OCI-LY1 (cell line): ENCODE measurements at regions not wholly inside any gene's neighbourhood (a gene's known extent, or its start where the extent isn't known, plus 50 kb on each side); places are given as distances from the start of the nearest gene placed in this dataset.

Source experiments
- H2AFZ ChIP-seq: fragments of 200-600 bp; sonication (generic), shearing (Covaris generic); 2 replicates; pipeline ENCODE4 v1.6.0; 2014; ENCODE audit warnings: antibody characterized with exemption, mild to moderate bottlenecking, low read length
- H3F3A ChIP-seq: fragments of 200-600 bp; sonication (generic), shearing (Covaris generic); 2 replicates; pipeline ENCODE4 v1.6.0; 2014; ENCODE audit warnings: mild to moderate bottlenecking, antibody characterized with exemption, low read length, moderate library complexity; ENCODE audit not compliant: insufficient read depth
- H3K27ac ChIP-seq: fragments of 200-600 bp; sonication (generic); 2 replicates; pipeline ENCODE4 v1.5.1; 2014; ENCODE audit warnings: low read length, mixed run types, mild to moderate bottlenecking, low read depth; ENCODE audit not compliant: poor library complexity, severe bottlenecking
- H3K27me3 ChIP-seq: fragments of 200-600 bp; sonication (generic); 2 replicates; pipeline ENCODE4 v1.6.0; 2014; ENCODE audit warnings: antibody characterized with exemption, mild to moderate bottlenecking, low read length, moderate library complexity; ENCODE audit not compliant: insufficient read depth
- H3K36me3 ChIP-seq: fragments of 200-600 bp; sonication (generic); 2 replicates; pipeline ENCODE4 v1.6.1; 2014; ENCODE audit warnings: mild to moderate bottlenecking, antibody characterized with exemption, low read length, moderate library complexity, mixed read lengths; ENCODE audit not compliant: insufficient read depth
- H3K4me1 ChIP-seq: fragments of 200-600 bp; sonication (generic); 2 replicates; pipeline ENCODE4 v1.5.1; 2014; ENCODE audit warnings: mild to moderate bottlenecking, low read length, moderate library complexity; ENCODE audit not compliant: insufficient read depth, severe bottlenecking
- H3K4me2 ChIP-seq: fragments of 200-600 bp; sonication (generic), shearing (Covaris generic); 2 replicates; pipeline ENCODE4 v1.6.1; 2014; ENCODE audit warnings: low read length
- H3K4me3 ChIP-seq: fragments of 200-600 bp; sonication (generic); 2 replicates; pipeline ENCODE4 v1.5.1; 2014; ENCODE audit warnings: low read length, low read depth, mild to moderate bottlenecking, mixed read lengths; ENCODE audit not compliant: poor library complexity, severe bottlenecking
- H3K79me2 ChIP-seq: fragments of 200-600 bp; shearing (Covaris generic); 2 replicates; pipeline ENCODE4 v1.6.1; 2016; ENCODE audit warnings: mixed run types, low read length, mixed read lengths; ENCODE audit not compliant: insufficient read depth
- H3K9ac ChIP-seq: fragments of 200-600 bp; sonication (generic), shearing (Covaris generic); 2 replicates; pipeline ENCODE4 v1.6.1; 2014; ENCODE audit warnings: mild to moderate bottlenecking, low read length, mixed read lengths
- H3K9me2 ChIP-seq: fragments of 200-600 bp; sonication (generic), shearing (Covaris generic); 2 replicates; pipeline ENCODE4 v1.6.1; 2014; ENCODE audit warnings: low read depth, mild to moderate bottlenecking, low read length, mixed read lengths
- H3K9me3 ChIP-seq: fragments of 200-600 bp; shearing (Covaris generic); 2 replicates; pipeline ENCODE4 v1.6.1; 2014; ENCODE audit warnings: low read length, mixed read lengths
- H4K20me1 ChIP-seq: fragments of 200-600 bp; sonication (generic), shearing (Covaris generic); 2 replicates; pipeline ENCODE4 v1.6.0; 2016; ENCODE audit warnings: mild to moderate bottlenecking, low read length; ENCODE audit not compliant: insufficient read depth
- EZH2 ChIP-seq: fragments of 200-600 bp; sonication (generic), shearing (Covaris generic); IDR thresholded peaks from 2 replicates; pipeline ENCODE4 v1.8.0; 2017; ENCODE audit warnings: borderline replicate concordance, mixed run types, mild to moderate bottlenecking, antibody characterized with exemption, low read length, moderate library complexity, mixed read lengths
- TF ChIP-seq, protein P1 (sequence below): fragments of 200-600 bp; sonication (generic), shearing (Covaris generic); IDR thresholded peaks from 2 replicates; pipeline ENCODE4 v1.5.1; 2017; ENCODE audit warnings: mild to moderate bottlenecking, antibody characterized with exemption, low read length, moderate library complexity, mixed read lengths

DNA sequence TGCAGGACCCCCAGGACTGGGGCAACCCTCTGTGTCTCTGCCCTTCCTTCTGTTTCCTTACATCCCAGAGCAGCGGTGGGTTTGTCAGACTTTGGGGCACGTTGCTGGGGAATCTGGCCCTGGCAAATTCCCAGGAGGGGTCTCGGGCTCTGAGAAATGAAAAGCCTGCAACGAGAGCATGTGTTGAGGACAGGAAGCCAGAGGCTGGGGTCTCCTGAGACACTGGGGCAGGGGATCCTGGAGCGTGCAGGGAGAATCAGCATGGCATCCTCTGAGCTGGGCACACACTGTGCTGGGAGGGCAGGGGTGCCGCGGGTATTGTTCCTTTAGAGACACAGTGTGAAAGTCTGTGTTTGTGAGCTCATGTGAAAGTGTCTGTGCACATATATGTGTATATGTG is 279.9 kb upstream of the PPP2R2D start:
- no peak overlapping the region for H3K4me2 ChIP-seq
- no peaks in the 10 kb centered on the region for H3K36me3 ChIP-seq
- no peaks in the 10 kb centered on the region for H3K9me2 ChIP-seq
- no peak overlapping the region for H3K4me3 ChIP-seq
- H4K20me1 ChIP-seq = no peaks in the 10 kb centered on the region
- H3K4me1 ChIP-seq = no peaks in the 10 kb centered on the region
- no peak for TF ChIP-seq EZH2
- TF ChIP-seq, protein P1, sequence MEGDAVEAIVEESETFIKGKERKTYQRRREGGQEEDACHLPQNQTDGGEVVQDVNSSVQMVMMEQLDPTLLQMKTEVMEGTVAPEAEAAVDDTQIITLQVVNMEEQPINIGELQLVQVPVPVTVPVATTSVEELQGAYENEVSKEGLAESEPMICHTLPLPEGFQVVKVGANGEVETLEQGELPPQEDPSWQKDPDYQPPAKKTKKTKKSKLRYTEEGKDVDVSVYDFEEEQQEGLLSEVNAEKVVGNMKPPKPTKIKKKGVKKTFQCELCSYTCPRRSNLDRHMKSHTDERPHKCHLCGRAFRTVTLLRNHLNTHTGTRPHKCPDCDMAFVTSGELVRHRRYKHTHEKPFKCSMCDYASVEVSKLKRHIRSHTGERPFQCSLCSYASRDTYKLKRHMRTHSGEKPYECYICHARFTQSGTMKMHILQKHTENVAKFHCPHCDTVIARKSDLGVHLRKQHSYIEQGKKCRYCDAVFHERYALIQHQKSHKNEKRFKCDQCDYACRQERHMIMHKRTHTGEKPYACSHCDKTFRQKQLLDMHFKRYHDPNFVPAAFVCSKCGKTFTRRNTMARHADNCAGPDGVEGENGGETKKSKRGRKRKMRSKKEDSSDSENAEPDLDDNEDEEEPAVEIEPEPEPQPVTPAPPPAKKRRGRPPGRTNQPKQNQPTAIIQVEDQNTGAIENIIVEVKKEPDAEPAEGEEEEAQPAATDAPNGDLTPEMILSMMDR = no peak
- no peaks in the 10 kb centered on the region for H3K79me2 ChIP-seq
- no peaks in the 10 kb centered on the region for H3K9me3 ChIP-seq
- no peaks in the 10 kb centered on the region for H3K27me3 ChIP-seq
- no peak overlapping the region for H3K9ac ChIP-seq
- H3F3A ChIP-seq = no peaks in the 10 kb centered on the region
- no peak overlapping the region for H3K27ac ChIP-seq
- no peak overlapping the region for H2AFZ ChIP-seq

DNA sequence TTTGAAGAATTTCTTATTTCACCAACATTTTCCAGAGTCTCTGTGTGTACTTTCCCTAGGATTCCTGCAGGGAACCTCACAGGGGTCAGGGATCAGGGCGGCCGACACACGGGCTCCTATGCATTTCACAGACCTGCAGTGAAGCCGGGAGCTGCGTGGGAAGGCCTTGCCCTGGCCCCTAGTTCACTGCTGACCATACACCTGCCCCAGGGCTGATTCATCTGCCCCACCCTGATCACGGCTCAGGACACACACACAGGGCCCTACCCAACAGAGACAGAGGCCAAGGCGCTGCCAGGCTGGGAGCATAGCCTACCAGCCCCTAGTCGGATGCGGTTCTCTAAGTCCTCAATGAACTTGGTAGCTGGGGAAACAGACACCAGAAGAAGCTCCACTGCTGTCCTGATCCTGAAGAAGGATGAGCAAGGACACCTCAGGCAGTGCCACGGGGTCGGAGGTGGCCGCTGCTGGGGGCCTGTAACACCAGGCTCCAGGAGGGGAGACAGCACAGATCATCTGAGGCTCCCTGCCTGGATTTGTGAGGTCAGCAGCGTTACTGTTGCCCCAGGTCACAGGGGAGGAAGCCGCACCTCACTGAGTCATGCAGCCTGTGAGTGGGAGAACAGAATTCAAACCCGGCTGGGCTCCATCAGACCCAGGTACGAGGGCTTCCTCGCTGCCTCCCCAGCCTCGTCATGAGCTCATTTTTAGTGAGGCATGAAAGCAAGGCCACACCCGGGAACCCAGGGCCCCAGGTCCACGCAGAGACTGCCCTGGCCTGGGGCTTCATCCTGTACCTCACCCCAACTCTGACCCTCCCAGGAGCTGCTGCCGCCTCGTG is 278.8 kb upstream of the PPP2R2D start:
- Histone ChIP-seq H3K36me3 (no peaks in the 10 kb centered on the region), H3K4me3 (no peak overlapping the region), H2AFZ (no peak overlapping the region), H3K9me3 (no peaks in the 10 kb centered on the region), H3K4me1 (no peaks in the 10 kb centered on the region), H3K27ac (no peak overlapping the region), H3K79me2 (no peaks in the 10 kb centered on the region), H3K9me2 (no peaks in the 10 kb centered on the region), H3F3A (no peaks in the 10 kb centered on the region), H3K27me3 (no peaks in the 10 kb centered on the region), H3K9ac (no peak overlapping the region), H4K20me1 (no peaks in the 10 kb centered on the region), H3K4me2 (no peak overlapping the region)
- no peak for TF ChIP-seq EZH2
- TF ChIP-seq, protein P1 = no peak

- Histone ChIP-seq H2AFZ (no peak overlapping the region), H3K4me1 (no peaks in the 10 kb centered on the region), H3K9ac (no peak overlapping the region), H3K27me3 (no peaks in the 10 kb centered on the region), H3K36me3 (no peaks in the 10 kb centered on the region), H3K9me2 (no peaks in the 10 kb centered on the region), H4K20me1 (no peaks in the 10 kb centered on the region), H3K9me3 (no peaks in the 10 kb centered on the region), H3K4me2 (no peak overlapping the region), H3F3A (no peaks in the 10 kb centered on the region), H3K4me3 (no peak overlapping the region), H3K27ac (no peak overlapping the region), H3K79me2 (no peaks in the 10 kb centered on the region)
- TF ChIP-seq, protein P1 = no peak
- TF ChIP-seq EZH2 = no peak
These were observed 275.8 kb upstream of the PPP2R2D start for GRCh38 chr10:131625041-131625440.
